ENCODE measurements at regions not wholly inside any gene's neighbourhood (a gene's known extent, or its start where the extent isn't known, plus 50 kb on each side); places are given as distances from the start of the nearest gene placed in this dataset.

GRCh38 chr1:73782901-73783300, 415.1 kb downstream of the LRRIQ3 start:
- no TSS peak for BruUV-seq (replicated peaks)
- DNase-seq = no peak
- ChIA-PET CTCF (no interaction called here), POLR2A (no interaction called here)
- no peaks in the 10 kb centered on the region for H3K36me3 Mint-ChIP-seq (ENCODE audit: insufficient read depth, unreplicated experiment)
- no peaks in the 10 kb centered on the region for H3K9me3 Mint-ChIP-seq (ENCODE audit: unreplicated experiment)
- no peaks in the 10 kb centered on the region for H3K27me3 Mint-ChIP-seq (ENCODE audit: insufficient read depth, unreplicated experiment)
- TF ChIP-seq CTCF (IDR thresholded peaks at IDR 0.05; ENCODE audit: insufficient read depth in 1 of 2, low read depth in 1 of 2, low read length in 1 of 2, severe bottlenecking in 1 of 2, unreplicated experiment in 1 of 2) = no peak
- intact Hi-C loops (cut with micrococcal nuclease; ENCODE audit: unreplicated experiment) = no loop called here
- no peaks in the 10 kb centered on the region for H3K27me3 ChIP-seq (replicated peaks; ENCODE audit: control insufficient read depth, insufficient read depth, low read length)
- no peak overlapping the region for H3K4me3 Mint-ChIP-seq (ENCODE audit: unreplicated experiment)
- no peak overlapping the region for H3K27ac Mint-ChIP-seq (ENCODE audit: unreplicated experiment)
- H3K4me3 ChIP-seq (ENCODE audit: low read depth, low read length) = no peak overlapping the region
- H3K4me1 Mint-ChIP-seq (ENCODE audit: low read depth, unreplicated experiment) = peaks cover 17% of the 10 kb centered on the region
- H3K4me1 ChIP-seq = peaks cover 9% of the 10 kb centered on the region; the same call in 1 of the 2 replicates
- H3K36me3 ChIP-seq (ENCODE audit: control insufficient read depth, insufficient read depth, low read length) = no peaks in the 10 kb centered on the region
- H3K9me3 ChIP-seq = no peaks in the 10 kb centered on the region

- no peaks in the 10 kb centered on the region for H3K9me3 ChIP-seq
- Mint-ChIP-seq H3K36me3 (ENCODE audit: insufficient read depth, unreplicated experiment) (no peaks in the 10 kb centered on the region), H3K9me3 (ENCODE audit: unreplicated experiment) (no peaks in the 10 kb centered on the region), H3K4me3 (ENCODE audit: unreplicated experiment) (no peak overlapping the region), H3K4me1 (ENCODE audit: low read depth, unreplicated experiment) (peaks cover 8% of the 10 kb centered on the region), H3K27me3 (ENCODE audit: insufficient read depth, unreplicated experiment) (no peaks in the 10 kb centered on the region), H3K27ac (ENCODE audit: unreplicated experiment) (no peak overlapping the region)
- DNase-seq = no peak
- peaks cover 9% of the 10 kb centered on the region; the same call in 1 of the 2 replicates for H3K4me1 ChIP-seq
- no peak overlapping the region for H3K4me3 ChIP-seq (ENCODE audit: low read depth, low read length)
- H3K36me3 ChIP-seq (ENCODE audit: control insufficient read depth, insufficient read depth, low read length) = no peaks in the 10 kb centered on the region
- intact Hi-C loops (cut with micrococcal nuclease; ENCODE audit: unreplicated experiment) = no loop called here
- ChIA-PET CTCF (no interaction called here), POLR2A (no interaction called here)
- no peaks in the 10 kb centered on the region for H3K27me3 ChIP-seq (replicated peaks; ENCODE audit: control insufficient read depth, insufficient read depth, low read length)
- no peak for TF ChIP-seq CTCF (IDR thresholded peaks at IDR 0.05; ENCODE audit: insufficient read depth in 1 of 2, low read depth in 1 of 2, low read length in 1 of 2, severe bottlenecking in 1 of 2, unreplicated experiment in 1 of 2)
- BruUV-seq (replicated peaks) = no TSS peak
Measured at GRCh38 chr1:73781251-73781650, 416.7 kb downstream of the LRRIQ3 start.

GRCh38 chr1:73778471-73778870, 419.5 kb downstream of the LRRIQ3 start:
- no peaks in the 10 kb centered on the region for H3K27me3 ChIP-seq (replicated peaks; ENCODE audit: control insufficient read depth, insufficient read depth, low read length)
- Mint-ChIP-seq H3K27ac (ENCODE audit: unreplicated experiment) (no peak overlapping the region), H3K9me3 (ENCODE audit: unreplicated experiment) (no peaks in the 10 kb centered on the region), H3K4me3 (ENCODE audit: unreplicated experiment) (no peak overlapping the region), H3K27me3 (ENCODE audit: insufficient read depth, unreplicated experiment) (no peaks in the 10 kb centered on the region), H3K36me3 (ENCODE audit: insufficient read depth, unreplicated experiment) (no peaks in the 10 kb centered on the region), H3K4me1 (ENCODE audit: low read depth, unreplicated experiment) (peaks cover 8% of the 10 kb centered on the region)
- CTCF ChIA-PET = no interaction called here
- H3K4me3 ChIP-seq (ENCODE audit: low read depth, low read length) = no peak overlapping the region
- intact Hi-C loops (cut with micrococcal nuclease; ENCODE audit: unreplicated experiment) = no loop called here
- no peak for TF ChIP-seq CTCF (IDR thresholded peaks at IDR 0.05; ENCODE audit: insufficient read depth in 1 of 2, low read depth in 1 of 2, low read length in 1 of 2, severe bottlenecking in 1 of 2, unreplicated experiment in 1 of 2)
- no TSS peak for BruUV-seq (replicated peaks)
- peaks cover 9% of the 10 kb centered on the region; the same call in 1 of the 2 replicates for H3K4me1 ChIP-seq
- H3K36me3 ChIP-seq (ENCODE audit: control insufficient read depth, insufficient read depth, low read length) = no peaks in the 10 kb centered on the region
- DNase-seq = no peak
- H3K9me3 ChIP-seq = no peaks in the 10 kb centered on the region
- POLR2A ChIA-PET = no interaction called here
